GM18951 (cell line): ENCODE measurements at regions not wholly inside any gene's neighbourhood (a gene's known extent, or its start where the extent isn't known, plus 50 kb on each side); places are given as distances from the start of the nearest gene placed in this dataset.

ENCODE experiments used
- POLR2A ChIP-seq: IDR thresholded peaks from 4 replicates; pipeline ENCODE4 v1.6.1; 2011; ENCODE audit warnings: mild to moderate bottlenecking; ENCODE audit not compliant: insufficient read length, insufficient read depth; ENCODE audit errors: extremely low read depth
- in situ Hi-C: fragments of 300-500 bp; cut with MboI; formaldehyde crosslinking; loops from one replicate; pipeline ENCODE4 v1.12.0; 2022; ENCODE audit warnings: low sequenced_read_pairs, mixed read lengths, inconsistent platforms; ENCODE audit not compliant: unreplicated experiment

DNA sequence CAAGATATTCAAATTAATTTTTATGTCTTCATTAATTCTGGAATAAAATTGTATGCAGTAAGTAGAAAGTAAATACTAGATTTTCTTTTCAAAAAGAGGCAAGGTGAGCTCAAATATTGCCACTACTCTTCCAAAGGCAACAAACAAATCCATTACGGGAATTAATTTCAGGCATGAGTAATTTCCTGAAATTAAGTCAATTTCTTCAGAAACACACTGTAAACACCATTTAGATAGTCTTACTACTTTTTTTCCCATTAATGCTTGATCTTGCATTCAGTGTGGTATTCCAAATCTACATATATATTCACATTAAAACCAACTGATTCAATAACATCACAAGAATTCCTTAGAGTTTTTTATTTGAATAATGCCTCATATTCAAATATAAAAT is 1274.0 kb upstream of the CRIM1 start:
- in situ Hi-C loops = no loop called here
- no peak for TF ChIP-seq POLR2A

DNA sequence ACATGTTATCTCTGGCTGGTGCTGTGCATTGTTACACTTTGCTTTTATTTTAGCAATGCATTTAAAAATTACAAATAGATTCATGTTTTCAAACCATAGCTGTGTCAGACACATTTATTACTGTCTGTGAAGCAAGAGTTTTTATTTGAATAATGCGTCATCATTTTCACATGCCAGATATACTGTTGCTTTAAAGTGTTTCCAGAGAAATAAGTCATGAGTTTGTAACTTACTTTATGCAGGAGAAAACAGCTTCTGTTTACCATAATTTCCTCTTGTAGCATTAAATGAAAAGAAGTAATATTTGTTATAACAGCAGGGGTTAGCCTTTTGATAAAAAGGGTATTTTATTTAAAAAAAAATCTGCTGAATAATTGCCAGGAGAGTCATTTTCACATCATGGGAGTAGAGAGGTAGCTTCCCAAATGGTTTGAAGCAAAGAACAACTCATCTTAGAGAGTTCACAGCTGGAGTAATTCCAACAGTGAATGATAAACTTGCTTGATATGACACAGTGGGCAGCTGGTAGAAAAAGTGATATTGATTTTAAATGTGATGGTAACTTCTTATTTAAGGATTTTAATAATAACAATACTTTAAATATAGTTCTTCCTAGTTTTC is 1274.5 kb upstream of the CRIM1 start:
- TF ChIP-seq POLR2A = no peak
- in situ Hi-C loops = no loop called here

DNA sequence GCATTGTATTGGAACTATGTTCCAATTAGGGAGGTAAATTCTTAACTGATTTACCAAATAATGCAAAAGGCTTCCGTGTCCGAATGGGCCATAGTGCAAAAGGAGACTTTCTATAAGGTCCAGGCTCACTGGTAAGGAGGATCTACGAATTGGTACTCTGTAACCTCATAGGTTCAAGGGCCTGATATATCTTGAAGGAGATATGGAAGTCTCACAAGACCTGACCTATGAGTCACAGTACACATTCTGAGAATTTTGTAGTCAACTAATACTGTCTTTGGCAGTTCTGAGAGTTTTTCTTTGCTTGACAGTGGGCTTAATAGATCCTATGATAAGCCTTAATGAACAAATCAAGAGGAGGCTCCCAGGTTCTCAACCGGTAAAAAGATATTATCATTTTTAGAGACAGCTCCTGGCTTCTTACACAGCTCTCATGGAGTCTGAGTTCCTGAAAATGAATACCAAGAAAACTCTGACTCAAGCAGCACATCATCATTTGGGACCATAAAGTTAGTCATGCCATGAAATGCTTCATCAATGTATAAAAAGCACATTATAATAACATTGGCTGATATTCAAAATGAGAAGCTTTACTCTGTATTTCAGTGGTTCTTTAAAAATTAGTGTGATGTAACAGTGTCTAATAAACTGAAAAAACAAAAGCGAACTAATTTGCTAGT is 1275.2 kb upstream of the CRIM1 start:
- no peak for TF ChIP-seq POLR2A
- in situ Hi-C loops = no loop called here

DNA sequence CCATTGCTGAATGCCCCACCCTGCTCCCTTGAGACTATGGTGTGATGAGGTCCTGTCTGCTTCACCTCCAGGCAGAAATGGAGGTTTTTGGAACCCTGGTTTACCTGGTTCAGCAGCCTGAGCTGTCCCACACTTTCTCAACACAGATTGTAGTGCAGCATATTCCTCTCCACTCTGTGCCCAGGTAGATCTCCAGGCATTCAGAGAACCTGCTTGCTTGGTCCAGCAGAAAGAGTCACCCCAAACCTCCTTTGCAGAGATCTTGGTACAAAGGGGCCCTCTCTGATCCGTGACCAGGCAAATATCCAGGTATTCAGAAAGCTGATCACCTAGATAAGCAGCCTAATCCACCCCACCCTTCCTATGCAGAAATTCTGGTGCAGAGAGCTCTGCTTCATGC is 1288.2 kb upstream of the CRIM1 start:
- in situ Hi-C loops = no loop called here
- TF ChIP-seq POLR2A = no peak

DNA sequence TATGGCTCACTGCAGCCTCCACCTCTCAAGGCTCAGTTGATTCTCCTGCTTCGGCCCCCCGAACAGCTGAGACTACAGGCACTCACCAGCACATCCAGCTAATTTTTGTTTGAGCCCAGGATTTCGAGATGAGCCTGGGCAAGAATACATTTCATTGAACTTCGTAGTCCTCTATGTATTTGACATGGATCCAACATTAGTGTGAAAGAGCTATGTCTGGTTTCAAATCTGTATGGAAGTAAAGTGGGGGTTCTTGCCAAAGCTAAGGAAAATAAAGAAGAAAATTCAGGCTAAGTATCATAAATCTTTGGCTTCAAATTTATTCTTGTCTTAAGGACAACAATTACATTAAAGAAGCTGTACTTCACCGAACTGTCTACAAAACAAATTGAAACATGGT is 1291.7 kb upstream of the CRIM1 start:
- in situ Hi-C loops = no loop called here
- no peak for TF ChIP-seq POLR2A

DNA sequence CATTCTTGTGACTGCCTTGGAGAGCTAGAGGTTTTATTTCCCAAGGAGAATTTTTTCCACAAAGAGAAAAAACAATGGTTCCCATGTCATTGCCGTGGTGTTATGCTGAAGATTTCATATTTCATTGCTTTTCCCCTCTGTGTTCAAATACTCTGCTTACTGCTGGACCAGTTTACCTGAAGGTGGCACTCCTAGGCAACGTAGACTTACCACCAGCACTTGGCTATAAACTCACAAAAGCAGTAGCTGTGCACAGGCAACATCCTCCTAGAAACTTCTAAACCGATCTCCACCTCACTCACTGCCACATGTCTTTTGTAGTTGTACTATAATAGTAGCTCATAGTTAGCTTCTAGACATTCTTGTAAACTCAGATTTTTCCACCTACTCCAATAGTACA is 1319.7 kb upstream of the CRIM1 start:
- TF ChIP-seq POLR2A = no peak
- in situ Hi-C loops = no loop called here

DNA sequence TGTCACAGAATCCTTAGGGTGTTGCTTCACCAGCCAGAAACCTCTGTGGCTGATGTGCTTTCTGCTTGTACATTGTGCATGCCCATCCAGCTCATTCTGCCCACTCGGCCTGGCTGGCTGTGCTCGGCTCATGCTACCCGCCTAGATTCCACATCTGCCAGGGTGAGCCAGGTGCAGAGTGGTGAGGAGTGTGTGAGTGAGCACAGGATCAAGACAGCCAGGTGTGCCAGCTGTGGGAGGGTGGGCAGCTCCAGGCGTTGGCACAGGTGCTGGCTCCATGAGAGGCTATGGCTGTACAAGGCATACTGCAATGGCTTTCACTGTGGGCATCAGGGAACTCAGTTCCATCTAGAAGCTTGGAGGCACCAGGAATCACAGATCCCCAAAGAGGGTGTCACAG is 1321.8 kb upstream of the CRIM1 start:
- in situ Hi-C loops = no loop called here
- no peak for TF ChIP-seq POLR2A

DNA sequence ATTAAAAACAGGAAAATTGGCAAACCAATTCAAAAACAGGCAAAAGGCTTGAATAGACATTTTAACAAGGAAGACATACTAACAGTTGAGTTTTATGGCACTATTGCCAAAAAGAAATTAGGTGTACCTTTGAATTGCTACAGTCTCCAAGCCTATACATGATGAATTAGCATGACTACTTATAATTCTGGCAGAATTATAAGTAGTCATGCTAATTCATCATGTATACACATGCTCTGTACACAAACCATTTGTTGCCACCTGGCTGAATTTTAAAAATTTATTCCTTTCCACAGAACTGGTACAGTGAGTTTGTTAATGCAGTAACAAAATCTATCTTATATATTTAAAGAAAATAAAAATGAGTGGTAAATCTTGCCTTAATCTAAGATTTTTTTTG is 1332.0 kb upstream of the CRIM1 start:
- no peak for TF ChIP-seq POLR2A
- in situ Hi-C loops = no loop called here

DNA sequence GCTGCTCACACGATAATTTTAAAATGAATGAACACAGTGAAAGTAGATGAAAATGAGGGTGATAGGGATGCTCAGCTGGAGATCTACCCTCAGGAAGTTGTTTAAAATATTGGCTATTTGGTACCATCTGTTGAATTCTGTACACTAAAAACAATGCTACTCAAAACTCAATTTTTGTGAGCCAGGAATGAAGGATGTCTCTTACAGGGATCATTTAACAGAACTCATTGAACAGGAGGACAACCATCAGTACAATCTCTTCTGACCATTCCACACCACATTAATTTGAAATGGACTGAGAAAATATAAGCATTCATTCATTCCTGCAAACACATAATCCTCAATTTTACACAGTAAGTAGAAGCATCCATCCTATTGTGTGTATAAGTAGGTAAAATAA is 1355.1 kb upstream of the CRIM1 start:
- TF ChIP-seq POLR2A = no peak
- in situ Hi-C loops = no loop called here

DNA sequence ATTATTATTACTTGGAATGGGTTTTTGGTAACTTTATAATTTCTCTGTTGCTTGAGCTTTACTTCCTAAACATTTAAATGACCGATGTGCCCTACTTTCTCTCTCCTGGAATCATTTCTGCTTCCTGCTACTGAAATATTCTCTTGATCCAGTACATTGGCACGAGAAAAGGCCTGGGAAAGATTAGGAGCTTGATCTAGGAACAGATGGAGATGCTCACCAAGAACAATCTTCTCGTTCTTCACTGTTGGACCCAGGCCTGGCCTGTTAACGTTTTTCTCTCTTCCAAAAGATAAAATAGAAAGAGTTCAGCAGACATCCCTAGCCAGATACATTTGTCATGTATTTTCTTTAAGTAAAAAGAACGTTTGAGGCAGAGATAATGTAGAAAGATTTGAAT is 1356.8 kb upstream of the CRIM1 start:
- in situ Hi-C loops = no loop called here

DNA sequence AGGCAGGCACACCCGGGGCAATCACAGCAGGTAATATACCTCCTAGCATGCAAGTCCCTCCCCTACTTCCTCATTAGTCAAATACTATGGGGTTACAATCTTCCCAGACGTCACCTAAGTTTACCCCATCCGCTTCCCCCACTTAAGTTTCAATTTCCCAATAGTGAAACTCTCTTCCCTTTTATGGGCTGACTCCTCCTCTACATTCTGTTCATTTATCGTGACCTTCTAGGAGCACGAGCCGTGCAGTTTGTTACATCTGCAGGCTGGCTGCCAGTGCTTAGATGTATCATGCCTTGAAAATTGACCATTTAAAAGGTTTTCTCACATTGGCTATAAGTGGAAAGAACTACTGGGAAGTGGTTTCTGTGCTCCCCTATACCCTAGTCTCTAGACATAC is 1357.8 kb upstream of the CRIM1 start:
- TF ChIP-seq POLR2A = no peak
- in situ Hi-C loops = no loop called here

More for the DNA sequence above, 1356.8 kb upstream of the CRIM1 start:
- no peak for TF ChIP-seq POLR2A

DNA sequence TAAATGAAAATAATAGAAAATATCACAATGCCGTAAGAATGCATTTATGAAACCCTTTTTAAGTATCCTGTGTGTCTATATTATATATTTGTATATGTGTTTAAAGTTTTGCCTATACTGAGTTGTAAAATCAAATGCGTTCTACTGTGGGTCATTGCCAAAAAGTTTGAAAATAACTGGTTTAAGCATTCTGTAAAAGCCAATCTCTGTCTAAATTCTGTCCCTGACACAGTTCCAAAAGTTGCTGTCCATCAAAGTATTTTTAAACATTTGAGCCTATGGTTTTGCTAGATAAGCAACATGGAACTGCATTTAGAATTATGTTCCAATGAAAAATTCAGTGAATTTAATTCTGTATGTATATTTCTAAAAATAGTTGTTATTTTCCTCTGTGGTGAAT is 1360.4 kb upstream of the CRIM1 start:
- in situ Hi-C loops = no loop called here
- TF ChIP-seq POLR2A = no peak

DNA sequence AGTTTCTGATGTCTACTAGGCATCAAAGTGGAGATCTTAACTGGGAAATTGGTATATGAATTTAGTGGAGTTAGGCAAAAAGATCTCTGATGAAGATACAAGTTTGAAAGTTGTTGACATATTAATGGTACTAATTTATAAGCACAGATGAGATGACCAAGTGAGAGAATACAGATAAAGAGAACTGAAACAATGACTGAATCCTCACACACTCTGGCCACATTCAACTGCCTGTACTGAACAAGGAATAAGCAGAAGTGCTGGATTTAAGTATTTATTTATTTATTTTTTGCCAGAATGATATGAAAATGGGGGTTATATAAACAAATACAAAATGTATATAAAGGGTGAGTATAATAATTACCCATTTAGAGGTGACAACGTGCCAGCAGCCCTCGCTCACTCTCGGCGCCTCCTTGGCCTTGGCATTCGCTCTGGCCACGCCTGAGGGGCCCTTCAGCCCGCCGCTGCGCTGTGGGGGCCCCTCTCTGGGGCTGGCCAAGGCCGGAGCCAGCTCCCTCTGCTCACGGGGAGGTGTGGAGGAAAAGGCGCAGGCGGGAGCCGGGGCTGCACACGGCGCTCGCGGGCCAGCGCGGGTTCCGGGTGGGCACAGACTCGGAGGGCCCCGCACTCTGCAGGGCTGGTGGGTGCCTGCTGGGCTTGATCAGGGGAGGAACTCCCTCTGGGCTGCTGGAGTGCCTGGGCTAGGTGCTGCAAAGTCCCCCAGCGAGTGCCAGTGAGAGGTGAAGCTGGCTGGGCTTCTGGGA is 1363.9 kb upstream of the CRIM1 start:
- TF ChIP-seq POLR2A = no peak

DNA sequence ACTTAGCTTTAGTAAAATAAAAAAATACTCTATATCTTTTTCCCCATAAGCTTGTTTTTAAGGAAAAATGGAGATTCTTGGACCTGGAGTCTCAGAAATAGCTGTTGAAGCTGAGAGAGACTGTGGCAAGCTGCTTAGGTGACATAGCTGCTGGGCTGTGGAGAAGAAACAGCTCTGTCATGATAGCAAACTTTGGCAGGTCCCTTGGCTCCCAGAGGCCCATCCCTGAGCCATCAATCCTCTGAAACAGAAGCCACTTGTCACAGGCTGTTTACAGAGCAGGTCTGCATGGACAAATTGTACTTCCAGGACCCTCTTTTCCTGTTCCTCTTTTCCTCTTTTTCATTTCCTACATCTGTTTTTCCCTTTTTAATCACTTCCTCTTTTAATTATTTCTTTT is 1370.1 kb upstream of the CRIM1 start:
- no peak for TF ChIP-seq POLR2A
- in situ Hi-C loops = no loop called here

More for the DNA sequence above, 1363.9 kb upstream of the CRIM1 start:
- in situ Hi-C loops = no loop called here
